ENCODE measurements at regions not wholly inside any gene's neighbourhood (a gene's known extent, or its start where the extent isn't known, plus 50 kb on each side); places are given as distances from the start of the nearest gene placed in this dataset.
"Not testable (repeated sequence)": the region's sequence is repeated elsewhere in the genome, so short reads cannot be mapped to it uniquely, and the experiment has no call there.

GRCh38 chr6:48985025-48985424, 478.0 kb downstream of the MMUT start:
- Histone ChIP-seq H3K36me3 (no peaks in the 10 kb centered on the region), H3K27me3 (no peaks in the 10 kb centered on the region), H3K4me1 (no peaks in the 10 kb centered on the region), H3K4me3 (no peak overlapping the region), H3K27ac (no peak overlapping the region), H3K9me3 (peaks cover 0 to 15% (median 0%) of the 10 kb centered on the region in 3 donors)
- 64 to 87% methylated on average over 5 to 6 of the region's 6 CpGs for WGBS, 2 donors (ENCODE audit: low coverage in 1 of 2)
- ATAC-seq: no peak
- TF ChIP-seq POLR2A (IDR thresholded peaks at IDR 0.05): no peak

GRCh38 chr6:48983968-48984367, 479.1 kb downstream of the MMUT start:
- H3K27me3 ChIP-seq, H3K27ac ChIP-seq, H3K36me3 ChIP-seq, H3K4me3 ChIP-seq, ATAC-seq, H3K4me1 ChIP-seq, H3K9me3 ChIP-seq: not testable (repeated sequence)
- 88 to 90% methylated on average over 2 to 8 of the region's 20 CpGs for WGBS, 2 donors (ENCODE audit: low coverage in 1 of 2)

GRCh38 chr6:48983377-48983776, 479.7 kb downstream of the MMUT start:
- TF ChIP-seq POLR2AphosphoS5 (IDR thresholded peaks at IDR 0.05): no peak
- no peak for TF ChIP-seq POLR2A (IDR thresholded peaks at IDR 0.05)
- TF ChIP-seq CTCF (IDR thresholded peaks at IDR 0.05): no peak
- no peak for TF ChIP-seq EP300 (IDR thresholded peaks at IDR 0.05)
- no peaks in the 10 kb centered on the region for H3K4me1 ChIP-seq
- H3K27me3 ChIP-seq: no peaks in the 10 kb centered on the region
- no peak overlapping the region for H3K4me3 ChIP-seq
- peaks cover 0 to 6% (median 0%) of the 10 kb centered on the region in 3 donors for H3K9me3 ChIP-seq
- no peak for ATAC-seq
- no peaks in the 10 kb centered on the region for H3K36me3 ChIP-seq
- no peak overlapping the region for H3K27ac ChIP-seq
- WGBS, 2 donors (ENCODE audit: low coverage in 1 of 2): 80% methylated on average over 1 of the region's 17 CpGs; no CpG with 5 or more reads in 1 of the 2 donors

GRCh38 chr6:48979806-48980205, 483.2 kb downstream of the MMUT start:
- WGBS, 2 donors (ENCODE audit: low coverage in 1 of 2): 90 to 100% methylated on average over 1 to 2 of the region's 2 CpGs
- no peak for TF ChIP-seq POLR2AphosphoS5 (IDR thresholded peaks at IDR 0.05)
- TF ChIP-seq CTCF (IDR thresholded peaks at IDR 0.05): no peak
- no peak for TF ChIP-seq POLR2A (IDR thresholded peaks at IDR 0.05)
- TF ChIP-seq EP300 (IDR thresholded peaks at IDR 0.05): no peak
- Histone ChIP-seq H3K4me3 (no peak overlapping the region), H3K27ac (no peak overlapping the region), H3K9me3 (no peaks in the 10 kb centered on the region), H3K27me3 (no peaks in the 10 kb centered on the region), H3K4me1 (no peaks in the 10 kb centered on the region), H3K36me3 (no peaks in the 10 kb centered on the region)
- ATAC-seq: peak; percentile 31

- no peaks in the 10 kb centered on the region for H3K4me1 ChIP-seq
- no peak for ATAC-seq
- no peaks in the 10 kb centered on the region for H3K9me3 ChIP-seq
- no peak overlapping the region for H3K4me3 ChIP-seq
- no peak for TF ChIP-seq POLR2A (IDR thresholded peaks at IDR 0.05)
- TF ChIP-seq POLR2AphosphoS5 (IDR thresholded peaks at IDR 0.05): no peak
- TF ChIP-seq EP300 (IDR thresholded peaks at IDR 0.05): no peak
- no peak for TF ChIP-seq CTCF (IDR thresholded peaks at IDR 0.05)
- 67 to 77% methylated on average over 2 to 7 of the region's 8 CpGs for WGBS, 2 donors (ENCODE audit: low coverage in 1 of 2)
- H3K27ac ChIP-seq: no peak overlapping the region
- no peaks in the 10 kb centered on the region for H3K36me3 ChIP-seq
- H3K27me3 ChIP-seq: no peaks in the 10 kb centered on the region
Observed at GRCh38 chr6:48979085-48979484, 484.0 kb downstream of the MMUT start.

- Histone ChIP-seq H3K27ac (no peak overlapping the region), H3K27me3 (no peaks in the 10 kb centered on the region), H3K36me3 (no peaks in the 10 kb centered on the region), H3K4me1 (no peaks in the 10 kb centered on the region), H3K4me3 (no peak overlapping the region), H3K9me3 (no peaks in the 10 kb centered on the region)
- 72 to 83% methylated on average over 3 of the region's 3 CpGs for WGBS, 2 donors (ENCODE audit: low coverage in 1 of 2)
- TF ChIP-seq POLR2A (IDR thresholded peaks at IDR 0.05) (no peak), EP300 (IDR thresholded peaks at IDR 0.05) (no peak), POLR2AphosphoS5 (IDR thresholded peaks at IDR 0.05) (no peak), CTCF (IDR thresholded peaks at IDR 0.05) (no peak)
- ATAC-seq: no peak
Observed at GRCh38 chr6:48978016-48978415, 485.0 kb downstream of the MMUT start.

All from gastroesophageal sphincter (tissue), 4 donors.